ENCODE measurements at regions not wholly inside any gene's neighbourhood (a gene's known extent, or its start where the extent isn't known, plus 50 kb on each side); places are given as distances from the start of the nearest gene placed in this dataset. TPM values are rescaled to one million over a fixed set of nuclear protein-coding genes. Genes with fewer than 3 reads are reported as not detected.
A peak's percentile ranks its signal among the peaks of the same experiment; 100 is the strongest.
"Not testable (repeated sequence)": the region's sequence is repeated elsewhere in the genome, so short reads cannot be mapped to it uniquely, and the experiment has no call there.

DNA sequence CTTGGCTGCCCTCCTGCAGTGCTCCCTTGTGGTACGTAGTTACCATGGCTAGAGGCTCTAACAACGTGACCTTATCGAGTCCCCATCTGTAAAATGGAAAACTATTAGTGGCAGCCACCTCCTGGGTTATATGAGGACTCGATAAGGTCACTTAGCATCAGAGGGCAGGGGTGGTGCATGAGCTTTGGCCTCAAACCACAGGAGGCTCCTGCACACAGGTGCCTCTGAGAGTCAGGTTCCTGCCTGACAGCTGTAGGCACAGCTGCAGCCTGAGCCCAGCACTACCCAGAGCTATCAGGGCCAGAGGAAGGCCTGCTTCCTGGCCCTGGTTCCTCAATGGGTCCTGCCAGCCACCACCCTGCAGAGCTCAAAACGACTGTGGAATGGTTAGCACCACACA, 57.2 kb upstream of the SEC14L1 start:
- no peak for DNase-seq (ENCODE audit: low spot score in 2 of 2)
- FAIRE-seq, result no peak

DNA sequence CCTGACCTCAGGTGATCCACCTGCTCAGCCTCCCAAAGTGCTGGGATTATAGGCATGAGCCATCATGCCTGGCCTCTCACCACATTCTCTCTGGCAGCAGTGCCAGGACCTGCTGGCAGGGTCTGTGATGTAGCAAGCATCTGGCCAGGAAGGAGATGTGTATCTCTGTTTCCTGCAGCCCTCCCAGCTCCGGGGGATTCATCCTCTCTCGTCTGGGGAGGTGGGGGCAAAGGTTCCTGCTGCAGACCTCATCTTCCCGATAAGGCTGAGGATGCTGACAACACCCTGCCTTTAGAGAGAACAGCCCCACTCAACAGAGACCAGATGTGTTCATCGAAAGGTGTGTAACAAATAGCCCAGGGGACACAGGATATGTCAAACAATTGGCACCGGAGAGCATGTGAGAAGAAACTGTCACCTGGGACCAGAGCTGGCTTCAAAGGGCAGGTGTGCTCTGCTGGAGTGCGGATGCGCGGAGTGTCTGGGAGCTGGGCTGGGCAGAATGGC, 54.8 kb upstream of the SEC14L1 start:
- FAIRE-seq (no peak), DNase-seq (ENCODE audit: low spot score in 2 of 2) (no peak)

DNA sequence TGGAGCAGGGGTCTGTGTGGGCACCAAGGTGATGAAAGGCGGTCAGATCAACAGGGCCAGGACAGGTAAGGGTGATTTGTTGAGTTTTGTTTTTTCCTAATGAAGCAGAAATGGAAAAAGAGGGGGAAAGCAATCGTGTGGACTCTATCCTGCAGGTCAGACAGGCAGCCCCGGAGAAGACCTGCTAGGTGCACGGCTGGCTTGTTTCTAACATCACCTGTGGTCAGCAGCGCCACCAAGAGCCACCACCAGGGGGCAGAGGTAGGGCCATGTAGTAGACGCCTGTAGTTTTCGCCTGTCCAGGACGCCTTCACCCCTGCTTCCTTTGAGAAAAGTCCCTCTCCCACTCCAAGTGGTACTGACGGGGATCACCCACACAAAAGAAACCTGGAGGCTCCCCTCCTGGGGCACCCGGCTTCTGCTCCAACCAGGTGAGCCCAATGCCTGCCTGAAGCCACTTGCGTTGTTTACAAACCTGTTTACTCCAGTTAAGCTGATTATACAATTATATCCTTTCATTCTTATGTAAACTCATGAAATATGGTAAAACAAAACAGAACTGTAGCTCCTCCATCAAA, 54.2 kb upstream of the SEC14L1 start:
- FAIRE-seq, result no peak
- DNase-seq (ENCODE audit: low spot score in 2 of 2), result peak in 1 of 2 donors; percentile 65

DNA sequence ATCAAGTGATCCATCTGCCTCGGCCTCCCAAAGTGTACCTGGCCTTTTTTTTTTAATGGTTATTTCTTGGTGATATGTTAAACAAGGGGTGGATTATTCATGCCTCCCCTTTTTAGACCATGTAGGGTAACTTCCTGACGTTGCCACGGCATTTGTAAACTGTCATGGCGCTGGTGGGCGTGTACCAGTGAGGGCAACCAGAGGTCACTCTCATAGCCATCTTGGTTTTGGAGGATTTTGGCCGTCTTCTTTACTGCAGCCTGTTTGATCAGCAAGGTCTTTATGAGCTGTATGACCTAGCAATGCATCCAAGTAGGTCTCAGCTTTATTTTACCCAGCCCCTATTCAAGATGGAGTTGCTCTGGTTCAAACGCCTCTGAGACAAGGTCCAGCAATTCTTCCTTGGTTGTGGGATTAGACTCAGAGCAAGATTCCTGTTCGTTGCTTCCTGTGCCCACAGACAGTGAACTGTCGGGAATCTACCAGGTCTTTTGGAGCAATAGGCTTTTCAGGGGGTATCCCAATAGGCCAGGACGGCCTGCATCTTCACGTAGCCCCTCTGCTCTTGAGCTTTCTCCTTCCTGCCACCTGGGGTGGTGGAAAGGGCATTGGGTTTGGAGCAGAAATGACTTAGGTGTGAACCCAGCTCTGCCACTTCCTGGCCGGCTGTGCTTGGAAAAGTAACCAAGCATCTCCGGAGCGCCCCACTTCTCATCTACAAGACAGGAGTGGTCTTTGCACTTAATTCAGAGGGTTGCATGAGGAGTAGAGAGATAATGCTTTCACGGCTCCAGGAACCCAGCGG, 52.9 kb upstream of the SEC14L1 start:
- DNase-seq (ENCODE audit: low spot score in 2 of 2) (no peak), FAIRE-seq (no peak)

DNA sequence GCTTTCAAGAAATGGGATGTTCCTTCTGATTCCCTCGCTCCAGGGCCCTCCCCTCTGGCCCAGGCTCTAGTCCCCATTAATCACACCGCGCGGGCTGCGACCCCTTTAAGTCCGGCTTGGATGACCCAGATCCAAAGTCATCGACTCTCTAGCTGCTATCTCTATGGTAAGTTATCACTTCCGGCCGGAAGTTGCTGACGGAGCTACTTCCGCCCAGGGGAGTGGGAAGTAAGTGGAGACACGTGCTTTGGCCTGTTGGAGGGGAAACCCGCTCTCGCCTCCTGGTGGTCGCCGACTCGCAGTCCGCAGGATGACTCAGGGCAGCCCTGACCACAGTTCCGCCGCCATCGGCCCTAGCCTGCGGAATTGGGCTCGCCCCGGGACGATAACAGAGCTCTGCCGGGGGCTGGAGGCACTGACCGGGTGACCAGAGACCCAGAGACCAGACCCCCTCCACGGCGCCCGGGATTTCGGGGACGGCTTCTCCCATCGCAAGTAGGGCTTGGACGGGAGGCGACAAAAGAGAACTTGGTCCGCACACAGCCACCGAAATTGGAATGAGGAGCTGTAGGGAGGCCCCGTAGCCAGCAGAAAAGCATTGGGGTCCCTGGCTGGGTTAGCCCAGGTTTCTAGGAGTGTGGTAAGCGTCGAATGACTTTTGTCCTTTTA, 52.2 kb upstream of the SEC14L1 start:
- FAIRE-seq, result no peak
- DNase-seq (ENCODE audit: low spot score in 2 of 2), result peak; percentile 69 to 89

DNA sequence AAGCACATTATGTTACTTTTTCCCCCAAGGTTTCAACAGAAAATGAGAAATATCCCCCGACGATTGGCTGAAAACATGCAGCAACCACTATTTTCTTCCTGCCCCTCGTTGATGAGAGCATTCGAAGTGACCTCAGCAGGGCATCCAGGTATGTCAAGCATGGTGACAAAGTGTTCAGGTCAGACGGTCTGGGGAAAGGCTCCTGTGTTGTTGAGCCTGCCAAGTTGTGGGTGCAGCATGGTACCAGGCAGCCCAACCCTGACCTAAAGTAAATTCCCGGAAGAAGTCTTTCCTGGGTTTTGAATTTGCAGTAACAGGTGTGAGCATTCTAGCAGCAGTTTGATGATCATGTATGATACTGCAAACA, 51.7 kb upstream of the SEC14L1 start:
- FAIRE-seq (no peak), DNase-seq (ENCODE audit: low spot score in 2 of 2) (no peak)

DNA sequence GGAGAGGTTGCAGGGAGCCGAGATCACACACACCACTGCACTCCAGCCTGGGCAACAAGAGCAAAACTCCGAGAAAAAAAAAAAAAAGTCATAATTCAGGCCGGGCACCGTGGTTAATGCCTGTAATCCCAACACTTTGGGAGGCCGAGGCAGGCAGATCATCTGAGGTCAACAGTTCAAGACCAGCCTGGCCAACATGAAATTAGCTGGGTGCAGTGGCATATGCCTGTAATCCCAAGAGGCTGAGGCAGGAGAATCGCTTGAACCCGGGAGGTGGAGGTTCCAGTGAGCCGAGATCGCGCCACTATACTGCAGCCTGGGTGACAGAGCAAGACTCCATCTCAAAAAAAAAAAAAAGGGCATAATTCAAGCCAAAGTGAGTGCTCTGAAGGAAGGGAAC, 50.8 kb upstream of the SEC14L1 start:
- DNase-seq (ENCODE audit: low spot score in 2 of 2), result not testable (repeated sequence)

DNA sequence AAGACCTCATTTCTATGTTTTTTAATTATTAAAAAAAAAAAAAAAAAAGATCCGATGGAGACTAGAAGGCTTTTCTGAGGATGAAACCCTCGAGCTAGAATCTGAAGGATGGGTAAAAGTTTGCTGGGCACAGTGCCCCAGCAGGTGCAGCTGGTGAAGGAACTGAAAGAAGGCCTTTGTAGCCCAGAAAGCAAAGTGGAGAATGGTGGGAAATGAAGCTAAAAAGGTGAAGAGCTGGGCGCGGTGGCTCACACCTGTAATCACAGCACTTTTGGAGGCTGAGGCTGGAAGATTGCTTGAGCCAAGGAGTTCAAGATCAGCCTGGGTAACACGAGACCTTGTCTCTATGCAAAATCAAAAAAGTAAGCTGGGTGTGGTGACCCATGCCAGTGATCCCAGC, 50.3 kb upstream of the SEC14L1 start:
- FAIRE-seq (no peak), DNase-seq (ENCODE audit: low spot score in 2 of 2) (no peak)

More for the DNA sequence above, 50.8 kb upstream of the SEC14L1 start:
- not testable (repeated sequence) for FAIRE-seq

Small RNA genes lying in the stretch of these regions (small RNA-seq; reads per million reads assigned to genes)
- gene RF00017 (not detected), gene SCARNA16 (not detected)
